Chondrocyte (in vitro differentiated cells): ENCODE measurements at regions not wholly inside any gene's neighbourhood (a gene's known extent, or its start where the extent isn't known, plus 50 kb on each side); places are given as distances from the start of the nearest gene placed in this dataset.

Experiments
- DNase-seq: peaks from one replicate; pipeline ENCODE4 v3.0.0; 2021; ENCODE audit warnings: mixed read lengths, low spot score
- H3K27ac Mint-ChIP-seq: one replicate; pipeline ENCODE4 v1.8.0; 2021; ENCODE audit warnings: mild to moderate bottlenecking, moderate library complexity, mixed read lengths; ENCODE audit not compliant: unreplicated experiment
- H3K27me3 Mint-ChIP-seq: 2 replicates; pipeline ENCODE4 v1.8.0; 2021; ENCODE audit warnings: low read depth, mixed read lengths
- H3K36me3 Mint-ChIP-seq: 2 replicates; pipeline ENCODE4 v1.8.0; 2021; ENCODE audit warnings: low read depth, mixed read lengths
- H3K4me1 Mint-ChIP-seq: 2 replicates; pipeline ENCODE4 v1.8.0; 2021; ENCODE audit warnings: low read depth, mild to moderate bottlenecking, mixed read lengths
- H3K4me3 Mint-ChIP-seq: one replicate; pipeline ENCODE4 v1.8.0; 2021; ENCODE audit warnings: mild to moderate bottlenecking, moderate library complexity, mixed read lengths; ENCODE audit not compliant: unreplicated experiment
- H3K9me3 Mint-ChIP-seq: 2 replicates; pipeline ENCODE4 v1.8.0; 2021; ENCODE audit warnings: low read depth, mixed read lengths
- CTCF ChIP-seq: fragments of 200-600 bp; sonication (generic); IDR thresholded peaks from 2 replicates; pipeline ENCODE4 v1.5.0; 2021; ENCODE audit warnings: antibody characterized with exemption, mild to moderate bottlenecking, moderate library complexity

GRCh38 chr13:47480951-47481350 is 520.1 kb downstream of the SUCLA2 start:
- Mint-ChIP-seq H3K27ac (no peak overlapping the region), H3K27me3 (no peaks in the 10 kb centered on the region), H3K9me3 (peaks cover 7% of the 10 kb centered on the region), H3K4me3 (no peak overlapping the region), H3K4me1 (peaks cover 12% of the 10 kb centered on the region), H3K36me3 (no peaks in the 10 kb centered on the region)
- TF ChIP-seq CTCF: no peak
- no peak for DNase-seq

DNA sequence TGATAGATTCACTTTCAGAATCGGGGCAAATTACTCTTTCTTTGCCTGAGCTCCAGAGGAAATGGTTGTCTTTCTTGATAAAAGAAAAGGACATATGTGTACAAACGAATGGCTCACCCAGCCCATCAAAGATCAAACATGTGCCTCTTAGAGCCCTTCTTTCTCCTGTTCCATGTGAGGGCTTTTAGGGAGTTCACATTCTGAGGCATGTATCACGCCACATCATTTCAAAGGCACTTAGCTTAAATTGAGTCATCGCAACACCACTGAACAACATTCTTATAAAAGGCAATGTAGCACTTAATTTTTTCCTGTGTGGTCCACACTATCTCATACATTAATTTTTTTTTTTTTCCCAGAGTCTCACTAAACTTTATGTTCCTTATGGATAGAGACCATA is 521.0 kb downstream of the SUCLA2 start:
- Mint-ChIP-seq H3K4me1 (peaks cover 12% of the 10 kb centered on the region), H3K9me3 (peaks cover 7% of the 10 kb centered on the region), H3K36me3 (no peaks in the 10 kb centered on the region), H3K27ac (no peak overlapping the region), H3K4me3 (no peak overlapping the region), H3K27me3 (no peaks in the 10 kb centered on the region)
- no peak for DNase-seq
- TF ChIP-seq CTCF: no peak

DNA sequence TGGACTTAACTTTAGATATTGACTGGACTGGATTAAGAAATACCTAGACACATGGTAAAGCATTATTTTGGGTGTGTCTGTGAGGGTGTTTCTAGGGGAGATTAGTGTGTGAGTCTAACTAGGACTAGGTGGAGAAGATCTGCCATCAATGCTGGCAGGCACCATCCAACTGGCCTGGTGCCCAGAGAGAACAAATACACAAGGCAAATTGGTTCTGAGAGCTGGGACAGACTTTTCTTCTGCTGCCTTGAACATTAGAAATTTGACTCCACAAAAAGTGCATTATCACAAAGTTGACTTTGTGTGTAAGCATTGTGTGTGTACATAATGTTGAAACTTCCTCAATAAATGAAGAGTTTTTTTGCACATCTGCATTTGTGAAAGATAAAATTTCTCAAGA is 522.1 kb downstream of the SUCLA2 start:
- Mint-ChIP-seq H3K27me3 (no peaks in the 10 kb centered on the region), H3K9me3 (peaks cover 7% of the 10 kb centered on the region), H3K4me3 (no peak overlapping the region), H3K4me1 (peaks cover 4% of the 10 kb centered on the region), H3K27ac (no peak overlapping the region), H3K36me3 (no peaks in the 10 kb centered on the region)
- no peak for DNase-seq
- no peak for TF ChIP-seq CTCF

- TF ChIP-seq CTCF: no peak
- DNase-seq: no peak
- peaks cover 7% of the 10 kb centered on the region for H3K9me3 Mint-ChIP-seq
- H3K4me3 Mint-ChIP-seq: no peak overlapping the region
- H3K27me3 Mint-ChIP-seq: no peaks in the 10 kb centered on the region
- no peak overlapping the region for H3K27ac Mint-ChIP-seq
- peaks cover 4% of the 10 kb centered on the region for H3K4me1 Mint-ChIP-seq
- no peaks in the 10 kb centered on the region for H3K36me3 Mint-ChIP-seq
Measured at GRCh38 chr13:47475441-47475948, 525.6 kb downstream of the SUCLA2 start.

DNA sequence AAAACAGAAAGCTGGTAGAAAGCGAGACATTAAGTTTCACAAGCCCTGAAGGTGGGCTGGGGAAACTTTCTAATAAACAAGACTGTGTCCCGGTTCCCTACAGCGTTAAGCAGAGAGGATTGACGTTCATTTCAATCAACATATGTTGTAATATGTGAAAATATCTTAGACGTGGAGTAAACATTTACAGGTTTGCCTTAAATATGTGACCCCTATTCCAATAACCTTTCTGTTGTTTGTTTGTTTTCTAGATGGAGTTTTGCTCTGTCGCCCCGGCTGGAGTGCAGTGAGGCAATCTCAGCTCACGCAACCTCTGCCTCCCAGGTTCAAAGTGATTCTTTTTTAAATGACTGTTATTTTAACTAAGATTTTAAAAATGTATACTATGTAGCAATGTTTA is 526.2 kb downstream of the SUCLA2 start:
- no peak for DNase-seq
- Mint-ChIP-seq H3K9me3 (peaks cover 4% of the 10 kb centered on the region), H3K4me1 (no peaks in the 10 kb centered on the region), H3K4me3 (no peak overlapping the region), H3K36me3 (no peaks in the 10 kb centered on the region), H3K27ac (no peak overlapping the region), H3K27me3 (no peaks in the 10 kb centered on the region)
- no peak for TF ChIP-seq CTCF
